ENCODE measurements at regions not wholly inside any gene's neighbourhood (a gene's known extent, or its start where the extent isn't known, plus 50 kb on each side); places are given as distances from the start of the nearest gene placed in this dataset.

GRCh38 chr4:65880594-65880993, 210.3 kb upstream of the EPHA5 start:
- TF ChIP-seq POLR2AphosphoS5 (IDR thresholded peaks at IDR 0.05) (no peak), POLR2A (IDR thresholded peaks at IDR 0.05) (no peak), CTCF (IDR thresholded peaks at IDR 0.05) (no peak)

Data from breast epithelium (tissue), 3 donors.